Mononuclear cell (primary cell): ENCODE measurements at regions not wholly inside any gene's neighbourhood (a gene's known extent, or its start where the extent isn't known, plus 50 kb on each side); places are given as distances from the start of the nearest gene placed in this dataset.

Experiments used
- H3K27me3 ChIP-seq: 2 replicates; pipeline ENCODE4 v1.6.0; 2011; ENCODE audit warnings: low read length, control low read depth; ENCODE audit not compliant: insufficient read depth
- H3K4me1 ChIP-seq: 2 replicates; pipeline ENCODE4 v1.5.1; 2011; ENCODE audit warnings: mild to moderate bottlenecking, low read length, control low read depth; ENCODE audit not compliant: insufficient read depth
- H3K4me3 ChIP-seq: 2 replicates; pipeline ENCODE4 v1.5.1; 2011; ENCODE audit warnings: mild to moderate bottlenecking, low read length, moderate library complexity
- H3K9me3 ChIP-seq: 2 replicates; pipeline ENCODE4 v1.5.1; 2011; ENCODE audit warnings: low read depth, mild to moderate bottlenecking, control low read depth, low read length

DNA sequence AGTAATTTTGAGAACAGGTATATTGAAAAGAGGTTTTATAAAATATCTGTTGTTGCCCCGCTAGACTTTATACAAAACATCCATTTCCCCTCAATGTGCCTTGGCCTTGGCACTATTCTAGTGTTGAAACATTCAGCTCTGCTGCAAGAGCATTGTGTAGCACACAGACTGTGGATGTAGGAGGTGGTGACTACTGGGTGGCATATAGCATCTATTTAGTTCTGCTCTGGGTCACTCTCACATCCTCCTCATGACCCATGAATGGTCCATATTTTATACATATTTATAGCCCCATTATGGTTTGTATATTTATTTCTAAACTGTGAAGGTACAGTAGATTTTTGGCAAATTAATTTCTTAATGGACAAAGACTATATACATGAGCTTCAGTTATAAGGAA, 1022.0 kb upstream of the CELF4 start:
- Histone ChIP-seq H3K4me3 (no peak overlapping the region), H3K27me3 (no peaks in the 10 kb centered on the region), H3K4me1 (no peaks in the 10 kb centered on the region), H3K9me3 (no peaks in the 10 kb centered on the region)

DNA sequence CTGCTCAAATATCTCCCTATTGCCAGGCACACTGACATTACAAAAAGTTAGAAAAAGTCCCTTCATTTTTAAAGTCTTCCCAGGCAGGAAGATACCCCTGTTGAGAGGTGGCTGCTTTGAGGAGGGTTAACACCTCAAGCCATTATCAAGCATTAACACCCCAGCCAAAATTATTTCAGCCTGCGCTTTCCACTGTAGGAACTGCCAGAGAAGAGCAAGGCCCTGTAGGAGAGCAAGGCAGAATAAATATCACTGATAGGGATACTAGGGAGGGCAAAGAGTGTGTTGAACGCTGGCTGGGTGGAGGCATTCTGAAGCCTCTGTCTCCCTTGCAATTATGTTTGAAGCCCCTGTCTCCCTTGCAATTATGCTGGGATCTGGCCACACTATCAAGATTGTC, 1020.7 kb upstream of the CELF4 start:
- no peak overlapping the region for H3K4me3 ChIP-seq

DNA sequence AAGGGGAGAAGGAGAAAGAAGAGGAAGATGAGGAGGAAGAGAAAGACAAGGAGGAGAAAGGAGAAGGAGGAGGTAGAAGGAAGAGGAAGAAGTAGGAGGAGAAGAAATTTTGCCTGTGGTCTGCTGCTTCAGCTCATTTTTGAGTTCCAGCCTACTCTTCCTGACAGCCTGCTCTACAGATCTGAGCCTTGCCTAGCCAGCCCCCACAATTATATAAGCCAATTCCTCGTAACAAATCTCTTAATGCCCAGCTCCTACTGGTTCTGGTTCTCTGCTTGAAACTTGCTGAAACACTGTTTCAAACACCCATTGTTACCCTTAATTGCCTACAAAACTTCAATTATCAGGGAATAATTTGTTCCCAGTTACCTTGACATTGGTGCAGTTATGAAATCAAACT, 1014.2 kb upstream of the CELF4 start:
- no peaks in the 10 kb centered on the region for H3K27me3 ChIP-seq
- no peaks in the 10 kb centered on the region for H3K9me3 ChIP-seq
- H3K4me3 ChIP-seq, result no peak overlapping the region
- no peaks in the 10 kb centered on the region for H3K4me1 ChIP-seq

More for the DNA sequence above, 1020.7 kb upstream of the CELF4 start:
- Histone ChIP-seq H3K9me3 (no peaks in the 10 kb centered on the region), H3K4me1 (no peaks in the 10 kb centered on the region), H3K27me3 (no peaks in the 10 kb centered on the region)

GRCh38 chr18:38576916-38577315, 1011.3 kb upstream of the CELF4 start:
- Histone ChIP-seq H3K27me3 (no peaks in the 10 kb centered on the region), H3K4me3 (no peak overlapping the region), H3K9me3 (no peaks in the 10 kb centered on the region), H3K4me1 (no peaks in the 10 kb centered on the region)

DNA sequence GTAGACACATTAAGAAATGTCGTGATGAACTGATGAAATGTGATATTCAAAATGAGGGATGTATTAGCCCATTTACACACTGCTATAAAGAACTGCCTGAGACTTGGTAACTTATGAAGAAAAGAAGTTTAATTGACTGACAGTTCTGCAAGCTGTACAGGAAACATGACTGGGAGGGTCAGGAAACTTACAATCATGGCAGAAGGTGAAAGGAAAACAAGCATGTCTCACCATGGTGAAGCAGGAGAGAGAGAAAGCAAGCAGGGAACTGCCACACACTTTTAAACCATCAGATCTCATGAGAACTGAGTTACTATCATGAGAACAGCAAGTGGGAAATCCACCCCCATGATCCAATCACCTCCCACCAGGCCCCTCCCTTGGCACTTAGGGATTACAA, 1010.8 kb upstream of the CELF4 start:
- no peaks in the 10 kb centered on the region for H3K4me1 ChIP-seq
- no peak overlapping the region for H3K4me3 ChIP-seq
- H3K27me3 ChIP-seq, result no peaks in the 10 kb centered on the region
- H3K9me3 ChIP-seq, result no peaks in the 10 kb centered on the region

DNA sequence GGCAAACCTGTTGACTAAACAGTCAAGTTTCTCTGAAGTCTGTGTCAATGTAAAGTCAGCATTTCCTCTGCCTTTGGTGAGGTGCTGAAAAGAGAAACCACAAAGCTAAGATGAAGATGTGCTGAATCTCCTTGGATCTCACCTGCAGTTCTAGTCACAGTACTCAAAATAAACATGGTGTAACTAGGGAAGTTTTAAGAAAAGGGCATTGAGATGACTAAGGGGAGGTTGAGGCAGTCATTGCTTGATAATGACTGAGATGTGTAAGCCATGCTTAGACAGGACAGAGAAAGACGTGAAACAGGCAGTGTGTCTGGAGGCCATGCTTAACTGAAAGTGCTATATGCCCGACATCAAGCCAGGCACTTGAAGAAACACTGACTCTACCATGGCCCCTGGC, 1010.0 kb upstream of the CELF4 start:
- Histone ChIP-seq H3K27me3 (no peaks in the 10 kb centered on the region), H3K4me1 (no peaks in the 10 kb centered on the region), H3K9me3 (no peaks in the 10 kb centered on the region), H3K4me3 (no peak overlapping the region)

- Histone ChIP-seq H3K4me1 (no peaks in the 10 kb centered on the region), H3K4me3 (no peak overlapping the region), H3K27me3 (no peaks in the 10 kb centered on the region), H3K9me3 (no peaks in the 10 kb centered on the region)
These were observed 1009.4 kb upstream of the CELF4 start for GRCh38 chr18:38575023-38575422.

GRCh38 chr18:38572554-38573111, 1007.0 kb upstream of the CELF4 start:
- Histone ChIP-seq H3K4me1 (no peaks in the 10 kb centered on the region), H3K4me3 (no peak overlapping the region), H3K27me3 (no peaks in the 10 kb centered on the region), H3K9me3 (no peaks in the 10 kb centered on the region)

- no peaks in the 10 kb centered on the region for H3K27me3 ChIP-seq
- H3K9me3 ChIP-seq, result no peaks in the 10 kb centered on the region
- H3K4me3 ChIP-seq, result no peak overlapping the region
- no peaks in the 10 kb centered on the region for H3K4me1 ChIP-seq
These were observed 1006.1 kb upstream of the CELF4 start for GRCh38 chr18:38571651-38572050.

- Histone ChIP-seq H3K4me1 (no peaks in the 10 kb centered on the region), H3K9me3 (no peaks in the 10 kb centered on the region), H3K27me3 (no peaks in the 10 kb centered on the region), H3K4me3 (no peak overlapping the region)
These were observed 999.9 kb upstream of the CELF4 start for GRCh38 chr18:38565513-38565912.

DNA sequence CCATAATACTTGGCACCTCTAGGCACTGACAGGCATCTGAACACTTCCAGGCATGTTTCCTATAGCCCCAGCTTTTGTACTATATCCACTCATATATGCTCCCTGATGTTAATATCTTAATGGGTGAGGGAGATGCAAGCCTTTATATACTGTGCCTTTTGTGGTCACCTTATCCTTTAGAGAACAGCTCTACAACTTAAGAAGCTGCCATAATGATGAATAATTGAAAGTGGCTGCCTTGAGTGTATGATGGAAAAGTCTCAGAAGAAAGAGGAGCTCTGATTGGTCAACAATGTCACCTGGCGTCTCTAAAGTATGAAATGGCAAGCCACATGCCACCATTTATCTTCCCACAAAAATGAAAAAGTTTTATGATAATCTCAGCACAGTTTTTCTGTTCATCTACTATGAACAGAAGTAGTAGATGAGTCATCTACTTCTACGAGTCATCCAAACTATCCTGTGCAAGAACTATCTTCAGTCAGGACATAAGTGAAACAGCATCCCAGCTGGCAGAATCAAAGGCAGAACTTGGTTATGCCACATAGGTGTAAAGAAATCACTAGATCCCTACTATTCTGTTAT, 997.9 kb upstream of the CELF4 start:
- H3K9me3 ChIP-seq, result no peaks in the 10 kb centered on the region
- H3K4me1 ChIP-seq, result no peaks in the 10 kb centered on the region
- H3K4me3 ChIP-seq, result no peak overlapping the region
- H3K27me3 ChIP-seq, result no peaks in the 10 kb centered on the region

DNA sequence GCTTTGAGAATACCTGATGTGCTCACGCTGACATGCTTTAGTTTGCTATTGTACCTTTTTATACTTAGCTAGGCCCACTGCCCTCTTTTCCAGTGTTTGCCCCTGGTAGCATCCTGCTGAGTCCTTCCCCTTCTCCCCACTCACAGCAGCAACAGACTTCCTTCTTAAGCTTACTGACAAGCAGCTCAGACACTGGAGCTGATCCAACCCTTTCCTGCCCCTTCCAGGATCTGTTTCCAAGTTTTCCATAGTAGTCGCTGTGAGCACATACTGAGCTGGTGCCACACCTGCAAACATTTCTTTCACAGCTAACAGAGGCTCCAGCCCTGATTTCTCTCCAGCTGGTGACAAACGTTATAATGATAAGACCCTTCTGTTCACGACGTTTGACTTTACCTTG, 991.4 kb upstream of the CELF4 start:
- no peaks in the 10 kb centered on the region for H3K9me3 ChIP-seq
- no peak overlapping the region for H3K4me3 ChIP-seq
- no peaks in the 10 kb centered on the region for H3K27me3 ChIP-seq
- H3K4me1 ChIP-seq, result no peaks in the 10 kb centered on the region

DNA sequence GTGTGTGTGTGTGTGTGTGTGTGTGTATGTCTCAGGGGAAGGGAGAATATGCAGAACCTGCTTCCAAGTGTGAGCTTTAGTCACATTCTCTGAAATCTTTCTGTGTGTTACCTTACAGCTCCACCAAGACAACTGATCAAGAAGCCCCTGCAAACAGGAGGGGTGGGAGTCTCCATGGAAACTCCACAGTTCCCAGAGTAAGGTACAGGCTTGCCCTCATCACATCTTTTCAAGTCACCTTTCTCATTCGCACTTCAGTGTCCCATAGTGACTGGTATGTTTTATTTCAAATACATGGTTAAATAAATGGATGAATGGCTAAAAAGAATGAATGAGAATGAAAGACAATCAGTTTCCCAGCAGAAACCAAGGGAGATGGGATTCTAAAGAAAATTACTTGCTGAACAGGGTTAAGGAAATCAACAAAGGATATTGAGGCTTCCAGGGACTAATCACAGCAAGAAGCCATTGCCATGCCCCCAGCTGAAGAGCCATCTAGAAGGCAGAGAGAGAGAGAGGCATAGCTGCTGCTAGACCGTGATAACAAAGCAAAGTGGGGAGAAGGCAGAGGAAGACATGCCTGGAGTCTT, 987.2 kb upstream of the CELF4 start:
- H3K4me1 ChIP-seq, result no peaks in the 10 kb centered on the region
- H3K4me3 ChIP-seq, result no peak overlapping the region
- H3K9me3 ChIP-seq, result no peaks in the 10 kb centered on the region
- H3K27me3 ChIP-seq, result no peaks in the 10 kb centered on the region

DNA sequence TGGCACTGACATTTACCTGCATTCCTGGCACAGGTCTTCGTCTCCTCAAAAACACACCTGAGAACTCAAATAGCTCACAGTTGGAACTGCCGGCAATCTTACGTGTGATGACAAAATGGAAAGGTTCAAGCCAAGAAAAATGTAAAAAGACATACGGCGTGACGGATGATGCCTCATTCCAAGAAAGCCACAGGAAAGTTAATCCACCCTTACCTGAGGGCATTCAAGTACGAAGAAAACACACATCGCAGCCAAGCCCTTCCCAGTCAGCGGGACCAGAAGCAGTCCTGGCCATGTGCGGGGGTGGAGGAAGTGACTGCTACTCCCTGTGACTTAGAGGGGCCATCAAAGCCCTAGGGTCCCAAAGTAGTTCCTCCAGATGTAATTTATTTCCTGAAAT, 986.3 kb upstream of the CELF4 start:
- Histone ChIP-seq H3K4me1 (no peaks in the 10 kb centered on the region), H3K27me3 (no peaks in the 10 kb centered on the region), H3K4me3 (no peak overlapping the region), H3K9me3 (no peaks in the 10 kb centered on the region)

DNA sequence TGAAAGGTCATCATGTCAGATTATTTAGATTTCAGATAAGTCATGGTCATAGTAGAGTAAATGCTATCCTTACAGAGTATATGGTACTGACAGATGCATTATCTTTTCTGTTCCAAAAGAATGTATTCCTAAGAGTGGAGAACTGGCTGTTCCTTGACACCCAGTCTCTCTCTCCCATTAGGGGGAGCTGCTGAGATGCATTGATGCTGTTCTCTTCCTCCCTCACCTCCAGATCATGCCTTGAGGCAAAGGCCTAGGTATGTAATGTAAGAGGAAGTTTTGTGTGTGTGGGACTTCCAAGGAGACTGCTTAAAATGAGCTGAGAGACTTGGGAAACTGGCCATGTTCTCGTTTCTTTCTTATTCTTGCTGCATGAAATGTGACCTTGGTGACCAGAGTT, 979.5 kb upstream of the CELF4 start:
- H3K27me3 ChIP-seq, result no peaks in the 10 kb centered on the region
- H3K9me3 ChIP-seq, result no peaks in the 10 kb centered on the region
- H3K4me3 ChIP-seq, result no peak overlapping the region

DNA sequence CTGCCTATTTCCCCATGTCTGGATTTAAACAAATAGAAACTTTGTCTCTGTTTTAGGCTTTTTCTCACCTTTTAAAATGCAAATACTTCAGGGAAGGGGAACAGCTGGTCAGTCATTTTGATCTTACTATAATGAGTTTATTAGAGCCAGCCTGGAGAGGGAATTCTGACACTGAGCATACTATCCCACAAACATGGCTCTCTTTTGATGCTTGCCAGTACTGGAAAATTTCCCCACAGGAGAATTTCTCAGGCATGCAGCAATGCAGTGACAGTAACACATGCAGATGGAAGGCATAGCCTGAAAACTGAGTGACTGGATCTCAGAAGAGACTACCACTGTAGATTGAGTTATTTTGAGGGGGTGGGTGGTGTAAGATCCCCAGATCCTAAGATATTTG, 974.3 kb upstream of the CELF4 start:
- Histone ChIP-seq H3K27me3 (no peaks in the 10 kb centered on the region), H3K4me1 (no peaks in the 10 kb centered on the region), H3K4me3 (no peak overlapping the region), H3K9me3 (no peaks in the 10 kb centered on the region)

More for the DNA sequence above, 979.5 kb upstream of the CELF4 start:
- no peaks in the 10 kb centered on the region for H3K4me1 ChIP-seq
